GM19351 (cell line): ENCODE measurements at regions not wholly inside any gene's neighbourhood (a gene's known extent, or its start where the extent isn't known, plus 50 kb on each side); places are given as distances from the start of the nearest gene placed in this dataset.
"Not testable (repeated sequence)": the region's sequence is repeated elsewhere in the genome, so short reads cannot be mapped to it uniquely, and the experiment has no call there.

Experiments
- ATAC-seq: cut with Tn5 transposase; IDR thresholded peaks from one replicate; pipeline ENCODE4 v1.9.1; 2021; ENCODE audit warnings: mild to moderate bottlenecking, moderate library complexity; ENCODE audit not compliant: unreplicated experiment

GRCh38 chr16:72604375-72604774, 432.4 kb upstream of the PMFBP1 start:
- ATAC-seq: no peak

DNA sequence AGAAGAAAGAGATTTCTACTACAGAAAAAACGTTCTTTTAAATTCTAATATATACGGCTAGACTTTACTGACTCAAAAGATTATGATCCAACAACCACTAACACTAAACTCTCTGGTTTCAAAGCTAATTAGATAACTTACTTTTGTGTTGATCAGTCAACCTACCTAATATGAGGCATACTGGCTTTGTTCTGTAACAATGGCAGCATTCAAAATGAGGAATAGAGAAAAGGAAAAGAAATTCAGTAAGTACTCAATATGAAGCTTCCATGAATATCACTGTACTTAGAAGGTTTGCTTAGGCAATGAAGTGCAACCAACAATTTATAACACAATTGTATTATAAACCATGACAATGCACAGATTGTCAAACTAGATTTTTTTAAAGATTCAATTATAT, 430.5 kb upstream of the PMFBP1 start:
- no peak for ATAC-seq

DNA sequence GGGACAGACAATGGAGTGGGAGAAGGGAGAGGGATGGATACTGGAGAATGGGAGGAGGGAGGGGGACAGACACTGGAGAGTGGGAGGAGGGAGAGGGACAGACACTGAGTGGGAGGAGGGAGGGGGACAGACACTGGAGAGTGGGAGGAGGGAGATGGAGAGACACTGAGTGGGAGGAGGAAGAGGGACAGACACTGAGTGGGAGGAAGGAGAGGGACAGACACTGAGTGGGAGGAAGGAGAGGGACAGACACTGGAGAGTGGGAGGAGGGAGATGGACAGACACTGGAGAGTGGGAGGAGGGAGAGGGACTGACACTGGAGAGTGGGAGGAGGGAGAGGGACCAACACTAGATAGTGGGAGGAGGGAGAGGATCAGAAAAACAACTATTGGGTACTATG, 426.7 kb upstream of the PMFBP1 start:
- ATAC-seq: no peak

GRCh38 chr16:72597938-72598337, 426.0 kb upstream of the PMFBP1 start:
- no peak for ATAC-seq

DNA sequence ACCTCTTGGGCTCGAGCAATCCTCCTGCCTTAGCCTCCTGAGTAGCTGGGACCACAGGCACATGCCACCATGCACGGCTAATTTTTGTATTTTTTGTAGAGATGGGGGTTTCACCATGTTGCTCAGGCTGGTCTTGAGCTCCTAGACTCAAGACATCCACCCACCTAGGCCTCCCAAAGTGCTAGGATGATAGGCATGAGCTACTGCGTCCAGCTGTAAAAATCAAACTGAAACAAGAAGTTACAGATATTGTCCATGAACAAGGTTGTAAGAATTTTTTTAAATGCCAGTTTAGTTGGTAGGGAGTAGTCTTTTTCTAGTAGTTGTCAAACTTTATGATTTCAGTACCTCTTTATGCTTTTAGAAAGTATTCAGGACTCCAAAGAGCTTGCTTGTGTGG, 424.4 kb upstream of the PMFBP1 start:
- no peak for ATAC-seq

DNA sequence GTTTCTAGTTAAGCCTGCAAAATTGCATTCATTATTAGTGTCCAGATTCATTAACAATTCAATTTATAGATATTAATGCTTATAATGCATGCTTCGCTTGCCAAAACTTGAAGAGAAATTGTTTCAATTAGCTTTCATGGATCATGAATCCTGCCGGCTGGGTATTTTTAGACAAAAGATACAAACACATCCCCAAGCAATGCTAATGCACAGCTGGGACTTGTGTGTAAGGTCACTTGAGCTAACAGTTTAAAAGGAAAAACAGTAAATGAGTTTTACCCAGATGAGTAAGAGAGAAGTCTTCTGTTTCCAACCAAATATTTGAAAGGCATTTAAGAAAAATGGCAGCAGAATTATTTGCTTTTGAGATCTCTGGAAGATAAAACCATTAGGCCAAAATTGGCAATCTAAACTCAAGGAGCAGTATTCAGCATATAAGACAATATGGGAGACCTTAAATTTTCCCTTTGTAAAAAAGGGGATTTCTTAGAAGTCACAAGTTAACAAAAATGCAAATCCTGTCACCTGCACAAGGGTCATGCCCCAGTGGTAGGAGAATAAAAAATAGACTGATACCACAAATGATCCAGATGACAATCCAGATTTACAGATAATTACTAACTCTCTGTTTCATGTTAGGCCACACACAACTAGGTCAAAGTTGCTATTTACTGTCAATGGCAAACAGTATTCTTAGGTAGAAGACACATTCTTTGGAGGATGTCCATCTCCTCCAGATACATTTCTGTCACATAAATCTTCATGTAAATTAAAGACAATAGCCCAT, 418.4 kb upstream of the PMFBP1 start:
- peak; percentile 83 for ATAC-seq

DNA sequence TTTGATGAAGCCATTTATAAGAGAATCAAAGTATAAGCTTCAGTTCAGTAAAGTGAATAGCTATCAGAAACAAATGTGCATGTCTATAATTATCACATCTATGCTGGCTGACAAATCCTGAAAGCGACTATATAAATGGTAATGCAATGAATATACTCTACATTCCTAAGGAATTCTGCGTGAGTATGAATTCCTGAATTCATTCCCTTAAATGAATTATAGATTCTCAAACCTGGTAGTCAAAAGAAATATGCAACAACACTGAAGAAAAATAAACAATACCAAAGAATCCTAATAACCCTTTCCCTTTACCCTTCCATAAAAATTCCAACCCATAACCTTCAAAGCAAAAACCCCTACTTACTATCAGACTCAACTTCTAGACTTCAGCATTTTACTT, 416.6 kb upstream of the PMFBP1 start:
- ATAC-seq: no peak

DNA sequence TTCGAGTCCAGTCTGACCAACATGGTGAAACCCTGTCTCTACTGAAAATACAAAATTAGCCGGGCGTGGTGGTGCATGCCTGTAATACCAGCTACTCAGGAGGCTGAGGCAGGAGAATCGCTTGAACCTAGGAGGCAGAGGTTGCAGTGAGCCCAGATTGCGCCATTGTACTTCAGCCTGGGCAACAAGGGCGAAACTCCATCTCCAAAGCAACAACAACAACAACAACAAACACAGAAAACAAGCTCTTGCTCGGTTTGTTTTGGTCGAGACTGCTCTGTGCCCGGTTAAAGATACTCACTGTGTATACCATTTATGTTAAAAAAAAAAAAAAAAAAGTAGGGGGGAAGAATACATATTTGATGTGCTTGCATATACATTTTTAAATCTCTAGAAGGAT, 406.1 kb upstream of the PMFBP1 start:
- not testable (repeated sequence) for ATAC-seq

- no peak for ATAC-seq
These were observed 404.2 kb upstream of the PMFBP1 start for GRCh38 chr16:72576189-72576588.

DNA sequence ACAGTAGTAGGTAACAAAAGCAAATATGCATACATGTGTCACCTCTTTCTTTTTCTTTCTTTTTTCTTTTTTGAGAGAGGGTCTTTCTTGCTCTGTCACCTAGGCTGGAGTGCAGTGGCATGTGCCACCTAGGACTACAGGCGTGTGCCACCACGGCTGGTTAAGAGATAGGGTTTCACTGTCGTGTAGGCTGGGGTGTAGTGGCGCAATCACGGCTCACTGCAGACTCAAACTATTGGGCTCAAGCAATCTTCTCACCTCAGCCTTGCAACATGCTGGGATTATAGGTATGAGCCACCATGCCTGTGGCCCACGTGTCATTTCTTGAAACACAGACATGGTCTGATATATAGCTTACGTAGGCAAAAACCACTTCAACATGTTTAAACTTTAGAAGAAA, 397.7 kb upstream of the PMFBP1 start:
- no peak for ATAC-seq

GRCh38 chr16:72568502-72568901, 396.5 kb upstream of the PMFBP1 start:
- no peak for ATAC-seq

DNA sequence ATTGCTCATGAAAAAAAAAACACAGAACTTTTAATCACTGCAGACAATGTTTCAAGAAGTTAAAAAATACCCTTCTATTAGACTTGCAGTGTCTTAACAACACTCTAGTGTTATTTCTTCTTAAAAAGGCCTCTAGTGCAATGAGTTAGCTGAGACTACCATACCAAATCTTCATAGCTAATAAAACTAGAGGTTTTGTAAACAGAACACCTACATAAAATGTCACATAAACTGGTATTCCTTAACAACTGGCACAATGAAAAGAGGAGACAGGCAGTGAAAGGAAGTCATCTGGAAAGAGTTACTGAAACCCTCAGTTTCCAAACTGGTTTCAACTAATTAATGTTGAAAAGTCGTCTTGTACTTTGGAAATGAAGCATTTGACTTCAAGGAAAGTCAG, 394.2 kb upstream of the PMFBP1 start:
- no peak for ATAC-seq

DNA sequence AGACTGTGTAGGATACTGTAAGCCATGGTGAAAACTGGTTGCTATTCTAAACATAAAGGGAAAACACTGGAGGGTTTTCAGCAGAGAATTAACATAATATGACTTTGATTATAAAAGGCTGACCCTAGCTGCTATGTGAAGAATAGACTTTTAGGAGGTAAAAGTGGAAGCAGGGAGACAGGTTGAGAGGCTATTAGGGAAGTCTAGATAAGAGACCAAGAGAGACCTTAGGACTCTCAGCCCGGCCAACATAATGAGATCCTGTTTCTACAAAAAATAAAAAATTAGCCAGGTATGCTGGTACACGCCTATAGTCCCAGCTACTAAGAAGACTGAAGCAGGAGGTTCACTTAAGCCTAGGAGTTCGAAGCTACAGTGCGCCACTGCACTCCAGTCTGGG, 393.2 kb upstream of the PMFBP1 start:
- ATAC-seq: no peak

DNA sequence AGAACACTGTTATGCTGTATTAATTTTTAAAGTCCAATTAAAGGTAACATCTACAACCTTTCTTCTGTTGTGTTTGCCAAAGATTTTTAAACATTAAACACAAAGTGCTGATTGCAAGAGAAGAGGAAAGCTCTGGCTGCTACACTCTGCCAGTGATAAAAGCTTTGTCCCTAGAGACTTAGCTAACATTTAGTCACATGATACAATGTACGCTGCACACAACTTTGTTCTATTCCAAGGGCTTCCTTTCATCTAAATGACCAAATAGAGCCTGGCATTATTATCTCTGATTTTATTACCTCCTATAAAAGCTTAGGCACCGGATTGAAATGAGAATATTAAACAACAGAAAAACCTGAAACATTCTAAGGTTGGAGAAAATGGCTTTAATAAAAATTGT, 388.7 kb upstream of the PMFBP1 start:
- ATAC-seq: no peak

- ATAC-seq: no peak
These were observed 386.5 kb upstream of the PMFBP1 start for GRCh38 chr16:72558501-72558900.

DNA sequence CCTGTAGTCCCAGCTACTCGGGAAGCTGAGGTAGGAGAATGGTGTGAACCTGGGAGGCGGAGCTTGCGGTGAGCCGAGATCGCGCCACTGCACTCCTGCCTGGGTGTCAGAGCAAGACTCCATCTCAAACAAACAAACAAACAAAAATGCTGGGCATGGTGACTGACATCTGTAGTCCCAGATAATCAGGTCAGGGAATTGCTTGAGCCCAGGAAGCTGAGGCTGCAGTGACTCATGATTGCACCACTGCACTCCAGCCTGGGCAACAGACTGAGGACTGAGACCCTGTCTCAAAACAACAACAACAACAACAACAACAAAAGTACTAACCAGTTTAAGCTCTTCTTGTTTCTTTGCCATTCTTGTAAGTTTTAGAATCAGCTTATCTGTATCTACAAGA, 383.0 kb upstream of the PMFBP1 start:
- no peak for ATAC-seq

DNA sequence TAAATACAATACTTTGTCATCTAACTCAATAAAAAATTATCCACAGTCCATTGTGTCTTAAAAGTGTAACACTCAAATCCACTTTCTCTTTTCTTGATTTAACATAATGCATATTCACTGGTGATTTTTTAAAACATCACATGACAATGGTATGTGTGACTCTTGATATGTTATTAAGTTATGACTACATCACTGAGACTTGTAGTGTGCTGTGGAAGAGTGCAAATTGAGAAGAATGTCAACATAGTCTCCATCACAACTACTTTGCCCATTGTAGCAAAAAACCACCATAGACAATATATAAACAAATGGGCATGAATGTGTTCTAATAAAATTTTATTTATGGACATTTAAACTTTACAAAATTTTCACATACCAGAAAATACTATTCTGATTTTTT, 380.7 kb upstream of the PMFBP1 start:
- no peak for ATAC-seq

GRCh38 chr16:72551649-72552048, 379.7 kb upstream of the PMFBP1 start:
- no peak for ATAC-seq

- no peak for ATAC-seq
These were observed 377.9 kb upstream of the PMFBP1 start for GRCh38 chr16:72549878-72550277.

GRCh38 chr16:72542102-72542501, 370.1 kb upstream of the PMFBP1 start:
- ATAC-seq: no peak

GRCh38 chr16:72537664-72538063, 365.7 kb upstream of the PMFBP1 start:
- ATAC-seq: no peak

DNA sequence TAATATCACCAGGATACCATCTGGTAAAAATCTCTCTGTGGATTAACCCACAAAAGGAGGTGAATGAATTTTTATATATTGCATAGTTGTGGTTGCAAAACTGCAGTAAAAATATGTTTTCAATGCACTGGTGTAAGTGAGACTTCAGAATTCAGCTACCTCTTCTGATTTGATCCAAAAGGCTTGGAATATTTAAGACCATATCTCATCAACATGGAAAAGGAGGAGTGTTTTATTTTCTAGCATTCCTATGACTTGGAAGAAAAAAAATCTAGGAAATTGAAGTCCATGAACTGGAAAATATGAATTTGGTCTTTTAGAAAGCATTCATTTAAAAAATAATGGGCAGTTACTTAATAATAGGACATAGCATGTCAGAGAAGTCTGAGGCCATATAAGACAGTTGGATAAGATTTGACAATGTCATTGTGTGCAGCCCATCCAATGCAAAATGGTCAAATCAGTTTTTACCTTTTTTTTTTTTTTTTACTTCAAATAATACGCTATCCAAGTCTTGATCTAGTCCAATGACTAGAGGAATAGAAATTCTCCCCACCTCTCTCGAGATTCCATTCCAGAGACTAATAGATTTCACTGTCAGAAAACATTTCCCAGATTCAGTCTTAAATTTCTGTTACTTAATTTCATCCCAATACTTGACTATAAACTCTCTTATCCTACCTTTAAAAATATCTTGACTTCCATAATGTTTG, 364.9 kb upstream of the PMFBP1 start:
- no peak for ATAC-seq
